ENCODE measurements at regions not wholly inside any gene's neighbourhood (a gene's known extent, or its start where the extent isn't known, plus 50 kb on each side); places are given as distances from the start of the nearest gene placed in this dataset.

GRCh38 chr17:54046570-54046969 is 223.8 kb downstream of the KIF2B start:
- TF ChIP-seq MAFF (IDR thresholded peaks at IDR 0.05; ENCODE audit: low read depth, low read length) (peak; percentile 59; the same call in 1 of the 2 replicates), KAT8 (CRISPR knock-in tag; IDR thresholded peaks at IDR 0.05) (no peak), MAFK (conservative IDR thresholded peaks at IDR 0.05 in 1 of 2, IDR thresholded peaks at IDR 0.05 in 1 of 2; ENCODE audit: low read length in 2 of 2) (peak; percentile 24 to 79; a peak in 3 of 4 replicates)
- ATAC-seq (no peak), FAIRE-seq (no peak), DNase-seq (ENCODE audit: low spot score) (no peak)
- Histone ChIP-seq H3K27me3 (ENCODE audit: control insufficient read depth in 1 of 2, insufficient read depth in 2 of 2, low read length in 2 of 2) (no peaks in the 10 kb centered on the region), H4K20me1 (ENCODE audit: insufficient read depth, low read length) (no peaks in the 10 kb centered on the region), H3K36me3 (replicated peaks in 1 of 2; ENCODE audit: control insufficient read depth in 1 of 2, insufficient read depth in 2 of 2, low read length in 2 of 2) (no peaks in the 10 kb centered on the region), H3K79me2 (ENCODE audit: insufficient read depth, low read length) (no peaks in the 10 kb centered on the region), H3K27ac (ENCODE audit: extremely low read length, insufficient read depth, low read length) (no peak overlapping the region), H3K4me3 (replicated peaks in 1 of 3; ENCODE audit: insufficient read depth in 1 of 3, low read depth in 2 of 3, low read length in 3 of 3) (no peak overlapping the region), H3K4me2 (ENCODE audit: low read depth, low read length) (no peak overlapping the region), H3K4me1 (ENCODE audit: insufficient read depth, low read length) (no peaks in the 10 kb centered on the region), H2AFZ (ENCODE audit: low read length) (no peak overlapping the region), H3K9me3 (ENCODE audit: low read length) (peaks cover 91% of the 10 kb centered on the region), H3K9ac (ENCODE audit: insufficient read depth, low read depth, low read length) (no peak overlapping the region)
- ChIA-PET POLR2A (no interaction called here), CTCF (ENCODE audit: low intra/inter-chr PET ratio, low total read pairs) (no interaction called here)
- intact Hi-C loops (cut with micrococcal nuclease; ENCODE audit: unreplicated experiment) (no loop called here), in situ Hi-C loops (cut with HindIII; ENCODE audit: extremely low pct_ligation_motif_present, low pct_unique_long_range_greater_than_20kb) (no loop called here)
- BruUV-seq (replicated peaks) = no TSS peak
- 2% methylated on average over 1 of the region's 1 CpG for WGBS (ENCODE audit: low lambda C conversion rate)

DNA sequence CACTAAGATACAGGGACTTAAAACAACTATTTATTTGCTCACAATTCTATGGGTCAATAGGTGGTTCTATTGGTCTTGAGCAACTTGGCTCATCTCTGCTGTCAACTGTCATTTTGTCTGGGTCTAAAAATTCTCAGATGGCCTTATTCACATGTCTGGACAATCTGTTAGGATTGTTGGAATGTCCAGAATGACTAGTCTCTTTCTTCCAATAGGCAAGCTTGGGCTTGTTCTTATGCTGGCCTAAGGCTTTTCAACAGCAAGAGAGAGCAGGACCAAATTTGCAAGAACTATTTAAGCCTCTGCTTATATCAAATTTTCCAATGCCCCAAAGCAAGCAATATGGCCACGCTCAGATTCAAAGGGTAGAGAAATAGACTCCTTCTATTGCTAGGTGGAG is 240.9 kb downstream of the KIF2B start:
- DNase-seq (ENCODE audit: low spot score) (no peak), FAIRE-seq (no peak), ATAC-seq (no peak)
- no TSS peak for BruUV-seq (replicated peaks)
- Histone ChIP-seq H2AFZ (ENCODE audit: low read length) (no peak overlapping the region), H3K4me3 (replicated peaks in 1 of 3; ENCODE audit: insufficient read depth in 1 of 3, low read depth in 2 of 3, low read length in 3 of 3) (no peak overlapping the region), H4K20me1 (ENCODE audit: insufficient read depth, low read length) (no peaks in the 10 kb centered on the region), H3K79me2 (ENCODE audit: insufficient read depth, low read length) (no peaks in the 10 kb centered on the region), H3K27me3 (ENCODE audit: control insufficient read depth in 1 of 2, insufficient read depth in 2 of 2, low read length in 2 of 2) (no peaks in the 10 kb centered on the region), H3K4me2 (ENCODE audit: low read depth, low read length) (no peak overlapping the region), H3K36me3 (replicated peaks in 1 of 2; ENCODE audit: control insufficient read depth in 1 of 2, insufficient read depth in 2 of 2, low read length in 2 of 2) (no peaks in the 10 kb centered on the region), H3K9me3 (ENCODE audit: low read length) (peaks cover 91% of the 10 kb centered on the region), H3K4me1 (ENCODE audit: insufficient read depth, low read length) (no peaks in the 10 kb centered on the region), H3K27ac (ENCODE audit: extremely low read length, insufficient read depth, low read length) (no peak overlapping the region), H3K9ac (ENCODE audit: insufficient read depth, low read depth, low read length) (no peak overlapping the region)
- in situ Hi-C loops (cut with HindIII; ENCODE audit: extremely low pct_ligation_motif_present, low pct_unique_long_range_greater_than_20kb) = no loop called here
- intact Hi-C loops (cut with micrococcal nuclease; ENCODE audit: unreplicated experiment) = no loop called here
- POLR2A ChIA-PET = no interaction called here
- CTCF ChIA-PET (ENCODE audit: low intra/inter-chr PET ratio, low total read pairs) = no interaction called here
- TF ChIP-seq CBX5 (CRISPR knock-in tag; IDR thresholded peaks at IDR 0.05; ENCODE audit: borderline replicate concordance) (no peak), HNF1A (IDR thresholded peaks at IDR 0.05; ENCODE audit: low read depth) (no peak), HNF1A (CRISPR knock-in tag; IDR thresholded peaks at IDR 0.05; ENCODE audit: borderline replicate concordance) (no peak), FOXK2 (IDR thresholded peaks at IDR 0.05) (no peak)
- 0% methylated on average over 1 of the region's 1 CpG for WGBS (ENCODE audit: low lambda C conversion rate)
